ENCODE measurements at regions not wholly inside any gene's neighbourhood (a gene's known extent, or its start where the extent isn't known, plus 50 kb on each side); places are given as distances from the start of the nearest gene placed in this dataset.

GRCh38 chr5:175357995-175358394 lies 86.0 kb downstream of the DRD1 start:
- ATAC-seq = no peak
- no peak for DNase-seq

DNA sequence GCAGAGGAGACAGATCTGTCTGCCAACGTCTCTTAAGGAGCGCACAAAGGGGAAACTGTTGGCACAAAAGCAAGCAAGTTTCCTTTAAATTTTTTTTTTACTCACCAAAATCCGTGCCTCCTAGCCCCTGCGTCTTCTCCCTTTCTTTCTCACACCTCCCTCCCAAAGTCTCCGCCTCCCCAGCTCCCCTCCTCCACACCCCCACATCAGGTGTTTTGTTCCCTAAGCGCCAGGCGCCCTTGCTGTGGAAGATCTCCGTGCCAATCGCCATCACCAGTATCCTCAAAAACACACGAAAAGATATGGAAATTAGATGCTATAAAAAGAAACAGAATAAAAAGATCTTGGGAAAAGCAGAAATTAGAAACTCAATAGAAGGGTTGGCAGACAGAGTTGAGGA lies 87.6 kb downstream of the DRD1 start:
- ATAC-seq (no peak), DNase-seq (no peak)
- H3K9me3 Mint-ChIP-seq = no peaks in the 10 kb centered on the region
- peaks cover 11% of the 10 kb centered on the region for H3K27me3 Mint-ChIP-seq
- no peak overlapping the region for H3K27ac Mint-ChIP-seq
- no peaks in the 10 kb centered on the region for H3K4me1 Mint-ChIP-seq
- no peak overlapping the region for H3K4me3 Mint-ChIP-seq
- H3K36me3 Mint-ChIP-seq (ENCODE audit: low read depth) = no peaks in the 10 kb centered on the region

More at GRCh38 chr5:175357995-175358394, 86.0 kb downstream of the DRD1 start:
- no peaks in the 10 kb centered on the region for H3K36me3 Mint-ChIP-seq (ENCODE audit: low read depth)
- no peak overlapping the region for H3K27ac Mint-ChIP-seq
- peaks cover 10% of the 10 kb centered on the region for H3K27me3 Mint-ChIP-seq
- H3K4me1 Mint-ChIP-seq = no peaks in the 10 kb centered on the region
- no peak overlapping the region for H3K4me3 Mint-ChIP-seq
- no peaks in the 10 kb centered on the region for H3K9me3 Mint-ChIP-seq

- ATAC-seq = no peak
- H3K27me3 Mint-ChIP-seq = peaks cover 11% of the 10 kb centered on the region
- no peak overlapping the region for H3K27ac Mint-ChIP-seq
- no peaks in the 10 kb centered on the region for H3K4me1 Mint-ChIP-seq
- H3K36me3 Mint-ChIP-seq (ENCODE audit: low read depth) = no peaks in the 10 kb centered on the region
- H3K4me3 Mint-ChIP-seq = no peak overlapping the region
- no peaks in the 10 kb centered on the region for H3K9me3 Mint-ChIP-seq
- DNase-seq = no peak
These were observed 89.0 kb downstream of the DRD1 start for GRCh38 chr5:175354964-175355363.

DNA sequence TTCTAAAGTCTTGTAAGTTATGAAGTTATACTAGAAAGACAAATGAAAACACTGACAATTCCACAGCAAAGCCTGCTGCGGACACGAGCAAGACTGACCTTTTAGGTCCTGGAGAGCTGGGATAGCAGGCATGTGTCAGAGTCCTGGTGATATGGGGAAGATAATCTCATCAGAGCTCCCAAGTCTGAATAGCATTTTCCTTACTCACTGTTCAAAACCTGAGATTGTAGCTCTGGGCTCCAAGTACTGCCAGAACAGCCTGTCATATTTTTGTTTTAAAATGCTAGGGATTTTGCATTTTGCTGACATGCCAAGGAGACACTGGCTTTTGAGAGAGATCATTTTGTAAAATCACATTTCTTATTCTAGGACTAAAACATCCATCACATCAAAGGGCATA lies 90.1 kb downstream of the DRD1 start:
- no peak for ATAC-seq
- peaks cover 11% of the 10 kb centered on the region for H3K27me3 Mint-ChIP-seq
- no peaks in the 10 kb centered on the region for H3K9me3 Mint-ChIP-seq
- no peak for DNase-seq
- H3K4me3 Mint-ChIP-seq = no peak overlapping the region
- no peaks in the 10 kb centered on the region for H3K4me1 Mint-ChIP-seq
- H3K36me3 Mint-ChIP-seq (ENCODE audit: low read depth) = no peaks in the 10 kb centered on the region
- H3K27ac Mint-ChIP-seq = no peak overlapping the region

- Mint-ChIP-seq H3K27me3 (peaks cover 11% of the 10 kb centered on the region), H3K27ac (no peak overlapping the region), H3K4me3 (no peak overlapping the region), H3K9me3 (no peaks in the 10 kb centered on the region), H3K36me3 (ENCODE audit: low read depth) (no peaks in the 10 kb centered on the region), H3K4me1 (no peaks in the 10 kb centered on the region)
- DNase-seq = no peak
- ATAC-seq = no peak
These were observed 91.9 kb downstream of the DRD1 start for GRCh38 chr5:175351897-175352590.

DNA sequence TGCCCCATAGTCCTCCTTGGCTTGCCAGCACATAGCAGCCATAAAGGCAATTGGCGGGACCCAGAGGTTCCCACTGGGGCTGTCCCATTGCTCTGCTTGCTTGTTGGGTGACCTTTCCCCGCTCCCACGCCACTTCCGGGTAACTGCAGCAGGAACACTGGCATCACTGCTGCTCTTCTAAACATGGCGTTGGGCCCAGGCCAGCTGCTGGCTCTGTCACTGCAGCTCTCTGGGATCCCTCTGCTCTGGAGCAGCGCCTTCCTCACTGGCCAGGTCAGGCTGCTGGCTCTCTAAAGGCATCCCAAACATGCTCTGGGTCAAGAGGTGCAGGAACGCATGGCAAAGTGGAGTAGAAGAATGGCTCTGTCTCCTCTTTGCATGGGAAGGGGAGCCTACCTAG lies 92.9 kb downstream of the DRD1 start:
- DNase-seq = no peak
- no peaks in the 10 kb centered on the region for H3K4me1 Mint-ChIP-seq
- H3K9me3 Mint-ChIP-seq = no peaks in the 10 kb centered on the region
- H3K36me3 Mint-ChIP-seq (ENCODE audit: low read depth) = no peaks in the 10 kb centered on the region
- no peak for ATAC-seq
- no peak overlapping the region for H3K27ac Mint-ChIP-seq
- H3K27me3 Mint-ChIP-seq = peaks cover 11% of the 10 kb centered on the region
- H3K4me3 Mint-ChIP-seq = no peak overlapping the region

- Mint-ChIP-seq H3K36me3 (ENCODE audit: low read depth) (no peaks in the 10 kb centered on the region), H3K4me1 (no peaks in the 10 kb centered on the region), H3K27ac (no peak overlapping the region), H3K9me3 (no peaks in the 10 kb centered on the region), H3K4me3 (no peak overlapping the region), H3K27me3 (peaks cover 6% of the 10 kb centered on the region)
- DNase-seq = no peak
- ATAC-seq = no peak
These were observed 96.1 kb downstream of the DRD1 start for GRCh38 chr5:175347931-175348330.

GRCh38 chr5:175347027-175347426 lies 97.0 kb downstream of the DRD1 start:
- no peaks in the 10 kb centered on the region for H3K36me3 Mint-ChIP-seq (ENCODE audit: low read depth)
- H3K4me3 Mint-ChIP-seq = no peak overlapping the region
- no peaks in the 10 kb centered on the region for H3K4me1 Mint-ChIP-seq
- H3K9me3 Mint-ChIP-seq = no peaks in the 10 kb centered on the region
- H3K27ac Mint-ChIP-seq = no peak overlapping the region
- ATAC-seq (no peak), DNase-seq (no peak)
- peaks cover 3% of the 10 kb centered on the region for H3K27me3 Mint-ChIP-seq

DNA sequence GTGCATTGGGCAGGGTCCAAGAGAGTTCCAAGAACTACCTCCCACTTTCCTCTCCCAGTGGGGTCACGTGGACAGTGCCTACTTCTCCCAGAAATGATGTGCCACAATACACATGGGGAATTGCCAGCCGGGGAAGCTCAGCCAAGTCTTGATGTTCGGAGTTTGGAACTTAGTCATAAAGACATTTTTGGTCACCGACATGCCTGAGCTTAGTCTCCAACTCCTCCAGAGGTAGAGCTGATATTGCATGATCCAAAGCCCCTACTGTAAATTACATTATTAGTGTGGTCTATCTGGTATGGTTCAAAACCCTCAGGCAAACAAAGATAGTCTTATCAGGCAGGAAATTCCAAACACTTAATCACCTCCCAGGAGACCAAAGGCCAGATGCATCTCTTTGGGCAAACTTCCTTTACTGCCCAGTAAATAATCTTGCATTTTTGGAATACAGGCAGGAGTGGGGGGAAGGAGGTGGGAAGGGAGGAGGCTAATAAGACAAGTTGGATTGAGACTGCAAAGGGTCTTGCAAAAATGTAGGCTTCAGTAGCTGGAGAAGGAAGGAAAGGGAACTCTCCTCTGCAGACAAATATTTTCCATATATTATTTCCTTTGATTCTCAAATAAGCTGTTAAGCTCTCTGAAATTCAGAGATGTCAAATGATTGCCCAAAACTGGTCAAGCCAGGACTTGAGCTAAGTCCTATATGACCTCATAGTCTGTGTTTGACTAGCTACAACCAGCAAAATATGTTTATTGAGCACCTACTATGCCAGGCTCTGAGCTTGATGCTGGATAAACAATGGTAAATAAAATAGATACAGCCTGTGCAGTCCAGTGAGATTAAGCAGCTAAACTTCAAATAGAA lies 99.4 kb downstream of the DRD1 start:
- DNase-seq (no peak), ATAC-seq (no peak)
- H3K4me3 Mint-ChIP-seq = no peak overlapping the region
- no peak overlapping the region for H3K27ac Mint-ChIP-seq
- H3K4me1 Mint-ChIP-seq = no peaks in the 10 kb centered on the region
- no peaks in the 10 kb centered on the region for H3K9me3 Mint-ChIP-seq
- H3K27me3 Mint-ChIP-seq = no peaks in the 10 kb centered on the region
- H3K36me3 Mint-ChIP-seq (ENCODE audit: low read depth) = no peaks in the 10 kb centered on the region

GRCh38 chr5:175343308-175343707 lies 100.7 kb downstream of the DRD1 start:
- Mint-ChIP-seq H3K9me3 (no peaks in the 10 kb centered on the region), H3K4me3 (no peak overlapping the region), H3K4me1 (no peaks in the 10 kb centered on the region), H3K27ac (no peak overlapping the region), H3K36me3 (ENCODE audit: low read depth) (no peaks in the 10 kb centered on the region), H3K27me3 (peaks cover 4% of the 10 kb centered on the region)
- ATAC-seq (no peak), DNase-seq (no peak)

DNA sequence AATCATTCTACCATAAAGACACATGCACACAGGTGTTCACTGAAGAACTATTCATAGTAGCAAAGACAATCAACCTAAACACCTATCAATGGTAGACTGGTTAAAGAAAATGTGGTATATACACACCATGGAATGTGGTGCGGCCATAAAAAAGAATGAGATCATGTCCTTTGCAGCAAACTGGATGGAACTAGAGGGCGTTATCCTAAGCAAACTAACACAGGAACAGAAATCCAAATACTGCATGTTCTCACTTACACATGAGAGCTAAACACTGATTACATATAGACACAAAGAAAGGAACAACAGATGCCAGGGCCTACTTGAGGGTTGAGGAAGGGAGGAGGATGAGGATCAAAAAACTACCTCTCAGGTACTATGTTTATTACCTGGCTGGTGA lies 103.8 kb downstream of the DRD1 start:
- peaks cover 5% of the 10 kb centered on the region for H3K27me3 Mint-ChIP-seq
- ATAC-seq (no peak), DNase-seq (no peak)
- H3K27ac Mint-ChIP-seq = no peak overlapping the region
- no peak overlapping the region for H3K4me3 Mint-ChIP-seq
- no peaks in the 10 kb centered on the region for H3K36me3 Mint-ChIP-seq (ENCODE audit: low read depth)
- no peaks in the 10 kb centered on the region for H3K9me3 Mint-ChIP-seq
- H3K4me1 Mint-ChIP-seq = no peaks in the 10 kb centered on the region

DNA sequence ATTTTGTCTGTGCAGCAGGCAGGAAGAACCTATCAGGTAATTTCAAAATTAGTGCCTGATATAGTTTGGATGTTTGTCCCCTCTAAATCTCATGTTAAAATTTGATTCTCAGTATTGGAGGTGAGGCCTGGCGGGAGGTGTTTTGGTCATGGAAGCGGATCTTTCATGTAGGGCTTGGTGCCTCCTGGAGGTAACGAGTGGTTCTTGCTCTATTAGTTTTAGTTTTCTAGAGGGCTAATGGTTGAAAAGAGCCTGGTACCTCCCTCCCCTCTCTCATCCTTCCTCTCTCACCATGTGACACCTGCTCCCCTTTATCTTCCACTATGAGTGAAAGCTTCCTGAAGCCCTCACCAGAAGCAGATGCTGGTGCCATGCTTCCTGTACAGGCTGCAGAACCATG lies 106.3 kb downstream of the DRD1 start:
- peaks cover 2% of the 10 kb centered on the region for H3K9me3 Mint-ChIP-seq
- no peak overlapping the region for H3K27ac Mint-ChIP-seq
- no peak for ATAC-seq
- no peak overlapping the region for H3K4me3 Mint-ChIP-seq
- no peaks in the 10 kb centered on the region for H3K4me1 Mint-ChIP-seq
- DNase-seq = no peak
- H3K36me3 Mint-ChIP-seq (ENCODE audit: low read depth) = no peaks in the 10 kb centered on the region
- H3K27me3 Mint-ChIP-seq = peaks cover 5% of the 10 kb centered on the region

- Mint-ChIP-seq H3K9me3 (peaks cover 5% of the 10 kb centered on the region), H3K27me3 (peaks cover 5% of the 10 kb centered on the region), H3K36me3 (ENCODE audit: low read depth) (no peaks in the 10 kb centered on the region), H3K4me3 (no peak overlapping the region), H3K4me1 (no peaks in the 10 kb centered on the region), H3K27ac (no peak overlapping the region)
- ATAC-seq = no peak
- DNase-seq = no peak
These were observed 107.2 kb downstream of the DRD1 start for GRCh38 chr5:175336781-175337180.

GRCh38 chr5:175335691-175336090 lies 108.3 kb downstream of the DRD1 start:
- Mint-ChIP-seq H3K9me3 (peaks cover 8% of the 10 kb centered on the region), H3K27me3 (peaks cover 5% of the 10 kb centered on the region), H3K4me1 (no peaks in the 10 kb centered on the region), H3K27ac (no peak overlapping the region), H3K36me3 (ENCODE audit: low read depth) (no peaks in the 10 kb centered on the region), H3K4me3 (no peak overlapping the region)
- ATAC-seq (no peak), DNase-seq (no peak)
